ENCODE measurements at regions not wholly inside any gene's neighbourhood (a gene's known extent, or its start where the extent isn't known, plus 50 kb on each side); places are given as distances from the start of the nearest gene placed in this dataset.

DNA sequence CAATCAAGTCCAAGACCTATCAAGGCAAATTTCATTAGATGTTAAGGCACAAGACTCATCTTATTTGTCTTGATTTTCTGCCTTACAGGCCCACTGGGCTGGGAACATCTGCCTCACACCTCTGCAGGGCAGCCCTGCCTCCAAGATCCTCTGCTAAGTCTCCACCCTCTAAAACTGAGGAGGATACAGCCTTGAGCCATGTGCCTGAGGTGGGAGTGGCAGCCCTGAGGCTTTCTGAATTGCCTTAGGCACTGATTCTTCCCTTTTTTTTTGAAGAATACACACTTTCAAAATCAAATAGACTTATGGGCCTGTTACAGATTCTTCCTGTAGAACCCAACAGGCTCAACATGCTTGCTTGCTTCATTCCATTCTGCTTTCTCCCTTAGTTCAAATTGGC is 544.3 kb upstream of the ADAMTS5 start:
- TF ChIP-seq, protein P1, sequence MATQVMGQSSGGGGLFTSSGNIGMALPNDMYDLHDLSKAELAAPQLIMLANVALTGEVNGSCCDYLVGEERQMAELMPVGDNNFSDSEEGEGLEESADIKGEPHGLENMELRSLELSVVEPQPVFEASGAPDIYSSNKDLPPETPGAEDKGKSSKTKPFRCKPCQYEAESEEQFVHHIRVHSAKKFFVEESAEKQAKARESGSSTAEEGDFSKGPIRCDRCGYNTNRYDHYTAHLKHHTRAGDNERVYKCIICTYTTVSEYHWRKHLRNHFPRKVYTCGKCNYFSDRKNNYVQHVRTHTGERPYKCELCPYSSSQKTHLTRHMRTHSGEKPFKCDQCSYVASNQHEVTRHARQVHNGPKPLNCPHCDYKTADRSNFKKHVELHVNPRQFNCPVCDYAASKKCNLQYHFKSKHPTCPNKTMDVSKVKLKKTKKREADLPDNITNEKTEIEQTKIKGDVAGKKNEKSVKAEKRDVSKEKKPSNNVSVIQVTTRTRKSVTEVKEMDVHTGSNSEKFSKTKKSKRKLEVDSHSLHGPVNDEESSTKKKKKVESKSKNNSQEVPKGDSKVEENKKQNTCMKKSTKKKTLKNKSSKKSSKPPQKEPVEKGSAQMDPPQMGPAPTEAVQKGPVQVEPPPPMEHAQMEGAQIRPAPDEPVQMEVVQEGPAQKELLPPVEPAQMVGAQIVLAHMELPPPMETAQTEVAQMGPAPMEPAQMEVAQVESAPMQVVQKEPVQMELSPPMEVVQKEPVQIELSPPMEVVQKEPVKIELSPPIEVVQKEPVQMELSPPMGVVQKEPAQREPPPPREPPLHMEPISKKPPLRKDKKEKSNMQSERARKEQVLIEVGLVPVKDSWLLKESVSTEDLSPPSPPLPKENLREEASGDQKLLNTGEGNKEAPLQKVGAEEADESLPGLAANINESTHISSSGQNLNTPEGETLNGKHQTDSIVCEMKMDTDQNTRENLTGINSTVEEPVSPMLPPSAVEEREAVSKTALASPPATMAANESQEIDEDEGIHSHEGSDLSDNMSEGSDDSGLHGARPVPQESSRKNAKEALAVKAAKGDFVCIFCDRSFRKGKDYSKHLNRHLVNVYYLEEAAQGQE (IDR thresholded peaks at IDR 0.05; ENCODE audit: insufficient read depth in 1 of 2, low read depth in 2 of 2, low read length in 1 of 2) = no peak
- TF ChIP-seq, protein P2, sequence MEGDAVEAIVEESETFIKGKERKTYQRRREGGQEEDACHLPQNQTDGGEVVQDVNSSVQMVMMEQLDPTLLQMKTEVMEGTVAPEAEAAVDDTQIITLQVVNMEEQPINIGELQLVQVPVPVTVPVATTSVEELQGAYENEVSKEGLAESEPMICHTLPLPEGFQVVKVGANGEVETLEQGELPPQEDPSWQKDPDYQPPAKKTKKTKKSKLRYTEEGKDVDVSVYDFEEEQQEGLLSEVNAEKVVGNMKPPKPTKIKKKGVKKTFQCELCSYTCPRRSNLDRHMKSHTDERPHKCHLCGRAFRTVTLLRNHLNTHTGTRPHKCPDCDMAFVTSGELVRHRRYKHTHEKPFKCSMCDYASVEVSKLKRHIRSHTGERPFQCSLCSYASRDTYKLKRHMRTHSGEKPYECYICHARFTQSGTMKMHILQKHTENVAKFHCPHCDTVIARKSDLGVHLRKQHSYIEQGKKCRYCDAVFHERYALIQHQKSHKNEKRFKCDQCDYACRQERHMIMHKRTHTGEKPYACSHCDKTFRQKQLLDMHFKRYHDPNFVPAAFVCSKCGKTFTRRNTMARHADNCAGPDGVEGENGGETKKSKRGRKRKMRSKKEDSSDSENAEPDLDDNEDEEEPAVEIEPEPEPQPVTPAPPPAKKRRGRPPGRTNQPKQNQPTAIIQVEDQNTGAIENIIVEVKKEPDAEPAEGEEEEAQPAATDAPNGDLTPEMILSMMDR (IDR thresholded peaks at IDR 0.05) = no peak
- TF ChIP-seq TCF7L2 (IDR thresholded peaks at IDR 0.05; ENCODE audit: low read depth, low read length) (no peak), POLR2AphosphoS5 (IDR thresholded peaks at IDR 0.05; ENCODE audit: low read depth, low read length) (no peak)
